ENCODE measurements at regions not wholly inside any gene's neighbourhood (a gene's known extent, or its start where the extent isn't known, plus 50 kb on each side); places are given as distances from the start of the nearest gene placed in this dataset.

- no peak for DNase-seq (ENCODE audit: low read depth)
- TF ChIP-seq CTCF (conservative IDR thresholded peaks at IDR 0.05; ENCODE audit: low read depth, low read length), result no peak
- no peak overlapping the region for H3K4me3 ChIP-seq (ENCODE audit: low read length)
Measured at GRCh38 chr18:27261769-27262549, 76.9 kb upstream of the CHST9 start.

- TF ChIP-seq CTCF (conservative IDR thresholded peaks at IDR 0.05; ENCODE audit: low read depth, low read length), result no peak
Measured at GRCh38 chr18:27253571-27253970, 68.5 kb upstream of the CHST9 start.

DNA sequence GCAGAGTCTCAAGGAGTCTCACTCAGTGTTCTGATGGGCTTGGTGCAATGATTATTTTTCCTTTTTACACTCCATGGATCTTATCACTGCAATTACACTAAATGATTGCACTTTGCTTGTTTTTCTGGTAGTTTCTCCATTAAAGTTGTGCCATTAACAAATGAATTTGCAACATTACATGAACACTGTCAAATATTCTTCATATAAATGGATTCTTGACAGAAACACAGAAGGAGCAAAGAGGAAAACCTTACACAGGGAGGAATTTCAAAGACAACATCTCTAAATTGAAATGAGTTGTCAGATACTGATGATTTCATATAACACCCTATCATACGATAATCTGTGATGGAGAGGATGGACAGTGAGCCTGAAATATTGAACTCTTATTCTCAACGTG, 65.4 kb upstream of the CHST9 start:
- TF ChIP-seq CTCF (conservative IDR thresholded peaks at IDR 0.05; ENCODE audit: low read depth, low read length), result no peak
- no peak overlapping the region for H3K4me3 ChIP-seq (ENCODE audit: low read length)
- no peak for DNase-seq (ENCODE audit: low read depth)

More at GRCh38 chr18:27253571-27253970, 68.5 kb upstream of the CHST9 start:
- H3K4me3 ChIP-seq (ENCODE audit: low read length), result no peak overlapping the region
- DNase-seq (ENCODE audit: low read depth), result no peak

DNA sequence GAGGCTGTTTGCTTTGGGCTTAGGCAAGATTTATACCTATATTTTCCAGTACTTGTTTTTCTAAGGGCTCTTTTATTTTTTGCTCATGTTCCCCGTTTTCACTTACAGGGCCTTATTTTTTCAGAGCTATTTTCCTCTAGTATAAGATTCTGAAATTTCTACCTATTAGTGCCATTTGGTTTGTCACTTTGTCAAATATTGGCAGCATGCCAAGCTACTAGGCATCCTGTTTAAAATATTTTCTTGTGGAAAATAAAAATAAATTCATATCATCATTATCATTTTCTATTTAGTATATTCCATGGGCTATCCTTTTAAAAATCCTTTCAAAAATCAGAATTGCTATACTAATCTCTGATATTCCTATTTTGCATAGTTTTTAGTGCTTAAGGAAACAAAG, 64.8 kb upstream of the CHST9 start:
- no peak for DNase-seq (ENCODE audit: low read depth)
- H3K4me3 ChIP-seq (ENCODE audit: low read length), result no peak overlapping the region
- TF ChIP-seq CTCF (conservative IDR thresholded peaks at IDR 0.05; ENCODE audit: low read depth, low read length), result no peak

DNA sequence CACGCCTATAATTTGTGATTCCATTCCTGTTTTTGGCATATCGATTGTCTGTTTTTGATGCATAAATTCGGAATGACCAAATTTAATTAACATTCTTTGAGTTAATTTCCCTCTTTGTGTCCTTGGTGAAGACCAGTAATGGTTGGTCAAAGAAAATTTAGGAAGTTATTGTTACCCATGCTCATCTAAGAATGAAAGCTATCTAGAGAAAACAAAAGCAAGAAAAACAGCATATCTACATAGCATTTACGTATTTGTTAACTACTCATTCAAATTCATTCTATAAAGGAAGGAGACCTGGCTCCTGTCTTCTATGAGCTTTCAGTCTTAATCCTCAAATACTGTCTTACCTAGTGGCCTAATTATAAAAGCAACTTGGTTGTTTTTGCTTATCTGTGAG, 59.2 kb upstream of the CHST9 start:
- no peak overlapping the region for H3K4me3 ChIP-seq (ENCODE audit: low read length)
- DNase-seq (ENCODE audit: low read depth), result no peak
- no peak for TF ChIP-seq CTCF (conservative IDR thresholded peaks at IDR 0.05; ENCODE audit: low read depth, low read length)

GRCh38 chr18:27242392-27243047, 57.4 kb upstream of the CHST9 start:
- no peak for DNase-seq (ENCODE audit: low read depth)
- TF ChIP-seq CTCF (conservative IDR thresholded peaks at IDR 0.05; ENCODE audit: low read depth, low read length), result no peak

DNA sequence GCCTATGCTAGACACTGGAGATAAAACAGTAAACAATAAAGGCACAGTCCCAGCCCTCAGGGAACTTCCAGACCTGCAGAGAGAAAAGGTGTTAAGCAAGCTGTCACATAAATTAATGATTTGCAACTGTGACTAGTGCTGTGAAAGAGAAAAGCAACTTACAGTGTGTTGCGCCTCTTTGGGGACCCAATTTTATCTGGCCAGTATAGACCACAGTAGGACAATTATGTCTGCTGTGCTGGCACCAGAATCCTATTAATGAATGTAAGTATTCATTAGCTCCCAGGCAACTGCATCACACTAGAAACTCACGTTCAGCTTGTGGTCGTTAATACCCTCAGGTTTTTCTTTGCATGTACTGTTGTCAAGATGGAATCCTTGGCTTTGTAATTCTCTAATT, 55.3 kb upstream of the CHST9 start:
- no peak for DNase-seq (ENCODE audit: low read depth)
- no peak for TF ChIP-seq CTCF (conservative IDR thresholded peaks at IDR 0.05; ENCODE audit: low read depth, low read length)
- H3K4me3 ChIP-seq (ENCODE audit: low read length), result no peak overlapping the region

More at GRCh38 chr18:27242392-27243047, 57.4 kb upstream of the CHST9 start:
- no peak overlapping the region for H3K4me3 ChIP-seq (ENCODE audit: low read length)

Data from retinal pigment epithelial cell (primary cell).